ENCODE measurements at regions not wholly inside any gene's neighbourhood (a gene's known extent, or its start where the extent isn't known, plus 50 kb on each side); places are given as distances from the start of the nearest gene placed in this dataset.
"Not testable (repeated sequence)": the region's sequence is repeated elsewhere in the genome, so short reads cannot be mapped to it uniquely, and the experiment has no call there.

GRCh38 chrX:552496-552895 lies 78.1 kb upstream of the SHOX start:
- no peak for DNase-seq
- TF ChIP-seq CTCF (IDR thresholded peaks at IDR 0.05): no peak
- TF ChIP-seq POLR2A (IDR thresholded peaks at IDR 0.05): no peak
- Histone ChIP-seq H3K27me3 (no peaks in the 10 kb centered on the region), H3K27ac (no peak overlapping the region), H3K4me1 (no peaks in the 10 kb centered on the region), H3K9me3 (peaks cover 0 to 5% (median 0%) of the 10 kb centered on the region in 12 donors), H3K36me3 (no peaks in the 10 kb centered on the region), H3K4me3 (no peak overlapping the region)
- intact Hi-C loops (cut with DNase I): no loop called here
- no peak for ATAC-seq
- WGBS, 4 donors: 90 to 91% (median 90%) methylated on average over 17 of the region's 17 CpGs

- H3K27ac ChIP-seq: no peak overlapping the region
- no peaks in the 10 kb centered on the region for H3K36me3 ChIP-seq
- WGBS, 4 donors: 74 to 85% (median 81%) methylated on average over 18 to 21 of the region's 21 CpGs
- no peaks in the 10 kb centered on the region for H3K27me3 ChIP-seq
- H3K4me1 ChIP-seq: no peaks in the 10 kb centered on the region
- no peak overlapping the region for H3K4me3 ChIP-seq
- DNase-seq (no peak), ATAC-seq (no peak)
- TF ChIP-seq CTCF (IDR thresholded peaks at IDR 0.05) (no peak), POLR2A (IDR thresholded peaks at IDR 0.05) (no peak)
- intact Hi-C loops (cut with DNase I): no loop called here
- peaks cover 0 to 5% (median 0%) of the 10 kb centered on the region in 12 donors for H3K9me3 ChIP-seq
Observed at GRCh38 chrX:554271-554670, 76.3 kb upstream of the SHOX start.

DNA sequence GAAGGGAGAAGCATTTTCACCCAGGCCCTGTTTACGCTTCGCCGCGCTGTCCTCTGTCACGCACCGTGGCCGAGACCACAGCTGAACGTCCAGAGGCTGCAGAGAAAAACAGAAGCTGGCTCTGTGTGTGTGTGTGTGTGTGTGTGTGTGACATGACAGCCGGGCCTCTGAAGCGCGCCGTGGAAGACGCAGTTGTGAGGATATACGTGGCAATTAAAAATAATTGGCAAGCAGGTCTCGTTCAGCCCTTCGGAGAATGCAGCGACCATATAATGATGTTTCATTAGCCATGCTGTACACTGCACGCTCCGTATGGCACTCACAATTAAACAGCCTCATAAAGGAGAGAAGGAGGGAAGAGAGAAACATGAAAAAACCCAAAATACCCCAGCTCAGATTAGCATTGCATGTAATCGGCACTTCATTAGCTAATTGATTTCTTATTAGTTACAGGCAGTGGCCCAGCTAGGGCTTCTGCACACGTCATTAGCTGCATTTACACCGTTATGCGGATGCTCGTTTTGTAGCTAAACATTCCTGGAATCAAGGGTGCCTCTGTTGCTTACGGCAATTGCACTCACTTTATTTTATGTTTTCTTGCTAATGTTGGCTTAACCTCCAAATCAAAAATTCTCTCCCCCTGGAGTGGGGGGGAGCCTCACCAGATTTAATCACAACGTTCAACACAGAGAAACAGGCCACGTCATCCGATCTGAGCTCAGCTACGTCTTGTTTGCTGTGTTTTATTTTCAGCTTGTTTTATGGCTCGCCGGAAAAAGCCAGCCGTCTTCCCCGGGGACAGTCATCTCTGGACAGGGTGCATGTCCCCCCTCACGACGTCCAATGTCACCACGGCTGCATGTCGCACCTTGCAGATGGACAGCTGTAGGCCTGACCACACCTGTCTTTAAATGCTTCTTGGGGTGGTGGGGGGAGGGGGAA lies 74.6 kb upstream of the SHOX start:
- intact Hi-C loops (cut with DNase I): no loop called here
- 82 to 86% (median 83%) methylated on average over 36 to 37 of the region's 37 CpGs for WGBS, 4 donors

DNA sequence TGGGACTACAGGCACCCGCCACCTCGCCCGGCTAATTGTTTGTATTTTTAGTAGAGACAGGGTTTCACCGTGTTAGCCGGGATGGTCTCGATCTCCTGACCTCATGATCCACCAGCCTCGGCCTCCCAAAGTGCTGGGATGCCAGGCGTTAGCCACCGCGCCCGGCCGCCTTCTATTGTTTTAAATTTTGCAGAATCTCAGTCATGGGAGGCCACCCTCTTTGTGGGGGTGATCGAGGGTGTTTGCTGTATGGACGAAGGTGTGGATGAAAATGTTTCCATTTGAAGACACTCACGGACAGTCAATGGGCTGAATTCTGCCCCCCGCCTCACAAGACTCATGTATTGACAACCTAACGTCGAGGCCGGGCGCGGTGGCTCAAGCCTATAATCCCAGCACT lies 73.0 kb upstream of the SHOX start:
- H3K27me3 ChIP-seq; DNase-seq; H3K4me3 ChIP-seq; H3K4me1 ChIP-seq; ATAC-seq; H3K9me3 ChIP-seq; H3K27ac ChIP-seq; intact Hi-C loops (cut with DNase I); H3K36me3 ChIP-seq: not testable (repeated sequence)
- 88 to 91% (median 90%) methylated on average over 20 to 21 of the region's 21 CpGs for WGBS, 4 donors

More for the DNA sequence above, 74.6 kb upstream of the SHOX start:
- Histone ChIP-seq H3K9me3 (peaks cover 0 to 5% (median 0%) of the 10 kb centered on the region in 12 donors), H3K27me3 (no peaks in the 10 kb centered on the region), H3K36me3 (no peaks in the 10 kb centered on the region), H3K27ac (no peak overlapping the region), H3K4me1 (no peaks in the 10 kb centered on the region), H3K4me3 (no peak overlapping the region)
- TF ChIP-seq CTCF (IDR thresholded peaks at IDR 0.05): no peak
- TF ChIP-seq POLR2A (IDR thresholded peaks at IDR 0.05): no peak
- ATAC-seq (no peak), DNase-seq (no peak)

DNA sequence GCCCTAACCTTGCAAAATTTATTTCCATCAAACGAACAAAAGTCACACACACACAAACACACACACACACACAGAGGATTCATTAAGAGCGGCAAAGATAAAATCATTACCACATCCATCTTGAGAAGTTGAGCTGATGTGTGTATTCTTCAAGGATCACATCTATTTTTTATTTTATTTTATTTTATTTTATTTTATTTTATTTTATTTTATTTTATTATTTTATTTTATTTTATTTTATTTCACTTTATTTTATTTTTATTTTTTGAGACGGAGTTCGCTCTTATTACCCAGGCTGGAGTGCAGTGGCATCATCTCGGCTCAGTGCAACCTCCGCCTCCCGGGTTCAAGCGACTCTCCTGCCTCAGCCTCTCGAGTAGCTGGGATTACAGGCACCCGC lies 71.3 kb upstream of the SHOX start:
- H3K9me3 ChIP-seq; H3K4me1 ChIP-seq; H3K4me3 ChIP-seq; ATAC-seq; intact Hi-C loops (cut with DNase I); H3K27ac ChIP-seq; H3K36me3 ChIP-seq; H3K27me3 ChIP-seq; DNase-seq: not testable (repeated sequence)
- WGBS, 4 donors: 87 to 93% (median 91%) methylated on average over 10 of the region's 10 CpGs
